SK-N-MC (cell line): ENCODE measurements at regions not wholly inside any gene's neighbourhood (a gene's known extent, or its start where the extent isn't known, plus 50 kb on each side); places are given as distances from the start of the nearest gene placed in this dataset.

ENCODE experiments used
- DNase-seq: peaks from one replicate; pipeline ENCODE4 v3.0.0-alpha.2; 2011; ENCODE audit warnings: low read depth, low spot score
- H3K27ac ChIP-seq: fragments of 200-600 bp; sonication (generic); 2 replicates; pipeline ENCODE4 v1.5.1; 2016; ENCODE audit warnings: mixed run types
- H3K36me3 ChIP-seq: fragments of 200-600 bp; sonication (generic); 2 replicates; pipeline ENCODE4 v1.6.1; 2017; ENCODE audit warnings: antibody characterized with exemption, low read length, mixed read lengths; ENCODE audit not compliant: insufficient read depth
- H3K4me3 ChIP-seq: fragments of 200-600 bp; sonication (generic); 2 replicates; pipeline ENCODE4 v1.5.1; 2016
- H3K9ac ChIP-seq: fragments of 200-600 bp; sonication (generic); 2 replicates; pipeline ENCODE4 v1.8.0; 2017; ENCODE audit warnings: mixed run types, mixed read lengths; ENCODE audit not compliant: insufficient read length
- H3K9me3 ChIP-seq: fragments of 200-600 bp; sonication (generic); 2 replicates; pipeline ENCODE4 v1.6.1; 2017; ENCODE audit warnings: low read depth, mild to moderate bottlenecking, antibody characterized with exemption, low read length, moderate library complexity, mixed read lengths
- EZH2 ChIP-seq: fragments of 200-600 bp; sonication (generic); IDR thresholded peaks from one replicate; pipeline ENCODE4 v1.6.1; 2017; ENCODE audit warnings: antibody characterized with exemption
- FOXP2 ChIP-seq: optimal IDR thresholded peaks from 2 replicates; pipeline ENCODE3; 2011; ENCODE audit warnings: mild to moderate bottlenecking, moderate library complexity; ENCODE audit not compliant: insufficient read depth; ENCODE audit errors: extremely low read length, control extremely low read depth
- POLR2AphosphoS5 ChIP-seq: IDR thresholded peaks from 2 replicates; pipeline ENCODE4 v1.6.1; 2012; ENCODE audit warnings: mild to moderate bottlenecking, low read depth, low read length, borderline replicate concordance

- Histone ChIP-seq H3K9me3 (no peaks in the 10 kb centered on the region), H3K9ac (no peak overlapping the region), H3K4me3 (no peak overlapping the region), H3K36me3 (no peaks in the 10 kb centered on the region), H3K27ac (no peak overlapping the region)
- DNase-seq: no peak
- TF ChIP-seq FOXP2 (no peak), EZH2 (no peak), POLR2AphosphoS5 (no peak)
These were observed 93.1 kb upstream of the PDE1C start for GRCh38 chr7:32163141-32163806.

DNA sequence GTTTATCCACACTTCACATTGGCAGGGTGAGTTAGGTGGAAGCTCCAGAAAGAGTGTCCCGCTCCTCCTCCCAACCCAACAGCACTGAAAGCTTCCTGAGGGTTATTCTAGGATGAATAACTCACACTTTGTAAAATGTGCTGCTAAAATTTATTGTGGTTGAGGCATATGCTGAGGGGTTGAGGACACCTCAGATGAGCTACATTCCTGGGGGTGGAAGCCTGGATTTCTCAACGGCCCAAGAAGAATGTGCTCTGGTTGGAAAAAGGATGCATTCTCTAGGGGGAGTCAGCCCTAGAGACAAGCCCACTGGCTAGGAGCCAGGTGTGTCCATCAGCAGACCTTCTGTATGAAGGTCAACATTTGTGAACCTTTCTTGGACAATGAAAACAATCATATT, 91.5 kb upstream of the PDE1C start:
- Histone ChIP-seq H3K36me3 (no peaks in the 10 kb centered on the region), H3K9me3 (no peaks in the 10 kb centered on the region), H3K4me3 (no peak overlapping the region), H3K9ac (no peak overlapping the region), H3K27ac (no peak overlapping the region)
- no peak for DNase-seq
- TF ChIP-seq FOXP2 (no peak), POLR2AphosphoS5 (no peak), EZH2 (no peak)

- no peak for DNase-seq
- no peak for TF ChIP-seq EZH2
- H3K36me3 ChIP-seq: no peaks in the 10 kb centered on the region
These were observed 88.8 kb upstream of the PDE1C start for GRCh38 chr7:32158751-32159745.

GRCh38 chr7:32158076-32158475, 87.9 kb upstream of the PDE1C start:
- Histone ChIP-seq H3K9ac (no peak overlapping the region), H3K9me3 (no peaks in the 10 kb centered on the region), H3K27ac (no peak overlapping the region), H3K4me3 (no peak overlapping the region), H3K36me3 (no peaks in the 10 kb centered on the region)
- TF ChIP-seq POLR2AphosphoS5 (no peak), FOXP2 (no peak), EZH2 (no peak)
- no peak for DNase-seq

More at GRCh38 chr7:32158751-32159745, 88.8 kb upstream of the PDE1C start:
- no peak overlapping the region for H3K27ac ChIP-seq
- H3K9ac ChIP-seq: no peak overlapping the region
- H3K9me3 ChIP-seq: no peaks in the 10 kb centered on the region
- no peak overlapping the region for H3K4me3 ChIP-seq

DNA sequence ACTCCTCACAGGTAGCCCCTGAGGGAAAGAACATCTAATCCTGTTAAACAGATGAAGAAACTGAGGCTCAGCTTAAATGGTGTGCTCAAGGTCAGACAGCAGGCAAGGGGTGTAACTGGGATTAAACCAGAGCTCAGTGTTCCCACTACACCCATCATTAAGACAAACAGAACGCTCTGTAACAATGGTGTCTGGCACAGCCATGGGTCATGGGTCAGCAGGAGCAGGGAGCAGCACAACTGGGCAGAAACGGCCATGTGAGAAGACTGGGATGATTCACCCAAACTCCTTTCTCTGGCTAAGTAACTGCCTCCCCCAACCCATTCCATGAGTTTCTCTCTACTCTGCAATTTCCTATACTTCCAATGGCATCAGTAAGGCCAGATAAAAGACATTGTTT, 85.5 kb upstream of the PDE1C start:
- Histone ChIP-seq H3K4me3 (no peak overlapping the region), H3K9me3 (no peaks in the 10 kb centered on the region), H3K9ac (no peak overlapping the region), H3K36me3 (no peaks in the 10 kb centered on the region), H3K27ac (no peak overlapping the region)
- TF ChIP-seq FOXP2: no peak
- TF ChIP-seq POLR2AphosphoS5: no peak
- no peak for TF ChIP-seq EZH2
- no peak for DNase-seq

DNA sequence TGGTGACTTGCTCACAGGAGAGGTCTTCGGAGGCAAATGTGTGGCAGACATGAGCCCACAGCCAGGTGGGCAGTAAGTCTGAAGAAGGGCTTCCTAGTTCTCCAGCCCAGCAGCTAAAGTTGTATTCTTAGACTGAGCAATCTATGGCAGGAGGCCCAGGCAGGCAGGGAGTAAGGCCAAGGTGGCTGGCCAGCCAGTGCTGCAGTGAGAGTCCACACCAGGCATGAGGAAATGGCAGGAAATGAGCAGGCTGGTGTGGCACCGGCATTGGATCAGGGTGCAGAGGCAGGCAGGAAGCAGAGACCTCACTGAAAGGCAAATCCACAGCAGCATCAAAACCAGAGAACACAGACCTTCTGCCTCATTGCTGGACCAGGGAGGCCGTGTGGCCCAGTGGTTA, 84.6 kb upstream of the PDE1C start:
- Histone ChIP-seq H3K9ac (no peak overlapping the region), H3K9me3 (no peaks in the 10 kb centered on the region), H3K36me3 (no peaks in the 10 kb centered on the region), H3K27ac (no peak overlapping the region), H3K4me3 (no peak overlapping the region)
- DNase-seq: no peak
- no peak for TF ChIP-seq POLR2AphosphoS5
- no peak for TF ChIP-seq EZH2
- TF ChIP-seq FOXP2: no peak

GRCh38 chr7:32153006-32153405, 82.8 kb upstream of the PDE1C start:
- Histone ChIP-seq H3K9me3 (no peaks in the 10 kb centered on the region), H3K36me3 (no peaks in the 10 kb centered on the region), H3K9ac (no peak overlapping the region), H3K27ac (no peak overlapping the region), H3K4me3 (no peak overlapping the region)
- TF ChIP-seq POLR2AphosphoS5: no peak
- no peak for TF ChIP-seq FOXP2
- TF ChIP-seq EZH2: no peak
- no peak for DNase-seq

DNA sequence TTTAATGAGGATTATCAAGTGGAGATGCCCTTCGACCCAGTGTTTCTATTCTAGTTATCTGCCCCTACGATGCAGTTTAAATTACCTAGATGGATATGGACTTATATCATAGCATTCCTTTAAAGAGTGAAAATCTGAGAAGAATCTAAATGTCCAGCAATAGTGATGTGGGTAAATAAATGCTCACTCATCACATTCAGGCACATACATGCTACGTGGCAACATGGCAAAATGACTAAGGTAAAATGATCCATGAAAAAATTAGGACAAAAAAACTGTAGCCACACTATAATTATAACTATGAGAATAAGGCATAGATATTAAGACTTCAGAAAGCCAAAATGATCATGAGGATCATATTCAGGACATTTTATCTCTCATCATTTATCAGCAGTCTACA, 82.4 kb upstream of the PDE1C start:
- no peaks in the 10 kb centered on the region for H3K36me3 ChIP-seq
- DNase-seq: no peak
- no peak overlapping the region for H3K9ac ChIP-seq
- H3K27ac ChIP-seq: no peak overlapping the region
- H3K4me3 ChIP-seq: no peak overlapping the region
- no peaks in the 10 kb centered on the region for H3K9me3 ChIP-seq
- no peak for TF ChIP-seq EZH2
- no peak for TF ChIP-seq POLR2AphosphoS5
- no peak for TF ChIP-seq FOXP2

- Histone ChIP-seq H3K4me3 (no peak overlapping the region), H3K36me3 (no peaks in the 10 kb centered on the region), H3K27ac (no peak overlapping the region), H3K9me3 (no peaks in the 10 kb centered on the region), H3K9ac (no peak overlapping the region)
- TF ChIP-seq EZH2: no peak
- no peak for DNase-seq
These were observed 80.4 kb upstream of the PDE1C start for GRCh38 chr7:32150589-32150988.
